SU-DHL-6 (cell line): ENCODE measurements at regions not wholly inside any gene's neighbourhood (a gene's known extent, or its start where the extent isn't known, plus 50 kb on each side); places are given as distances from the start of the nearest gene placed in this dataset.

ENCODE experiments used
- EZH2phosphoT487 ChIP-seq: fragments of 200-600 bp; sonication (generic), shearing (Covaris generic); conservative IDR thresholded peaks from 2 replicates; pipeline ENCODE4 v1.6.1; 2018; ENCODE audit warnings: mild to moderate bottlenecking, antibody characterized with exemption, low read length, moderate library complexity, mixed read lengths
- TF ChIP-seq, protein P1 (sequence below): fragments of 200-600 bp; sonication (generic); IDR thresholded peaks from one replicate; pipeline ENCODE4 v1.5.1; 2017; ENCODE audit warnings: antibody characterized with exemption, mild to moderate bottlenecking, low read length, moderate library complexity; ENCODE audit not compliant: insufficient read depth, poor library complexity, severe bottlenecking

- TF ChIP-seq, protein P1, sequence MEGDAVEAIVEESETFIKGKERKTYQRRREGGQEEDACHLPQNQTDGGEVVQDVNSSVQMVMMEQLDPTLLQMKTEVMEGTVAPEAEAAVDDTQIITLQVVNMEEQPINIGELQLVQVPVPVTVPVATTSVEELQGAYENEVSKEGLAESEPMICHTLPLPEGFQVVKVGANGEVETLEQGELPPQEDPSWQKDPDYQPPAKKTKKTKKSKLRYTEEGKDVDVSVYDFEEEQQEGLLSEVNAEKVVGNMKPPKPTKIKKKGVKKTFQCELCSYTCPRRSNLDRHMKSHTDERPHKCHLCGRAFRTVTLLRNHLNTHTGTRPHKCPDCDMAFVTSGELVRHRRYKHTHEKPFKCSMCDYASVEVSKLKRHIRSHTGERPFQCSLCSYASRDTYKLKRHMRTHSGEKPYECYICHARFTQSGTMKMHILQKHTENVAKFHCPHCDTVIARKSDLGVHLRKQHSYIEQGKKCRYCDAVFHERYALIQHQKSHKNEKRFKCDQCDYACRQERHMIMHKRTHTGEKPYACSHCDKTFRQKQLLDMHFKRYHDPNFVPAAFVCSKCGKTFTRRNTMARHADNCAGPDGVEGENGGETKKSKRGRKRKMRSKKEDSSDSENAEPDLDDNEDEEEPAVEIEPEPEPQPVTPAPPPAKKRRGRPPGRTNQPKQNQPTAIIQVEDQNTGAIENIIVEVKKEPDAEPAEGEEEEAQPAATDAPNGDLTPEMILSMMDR, result no peak
- no peak for TF ChIP-seq EZH2phosphoT487
Observed at GRCh38 chr3:166201476-166201875, 364.3 kb upstream of the BCHE start.
